ENCODE measurements at regions not wholly inside any gene's neighbourhood (a gene's known extent, or its start where the extent isn't known, plus 50 kb on each side); places are given as distances from the start of the nearest gene placed in this dataset.

- TF ChIP-seq POLR2A (IDR thresholded peaks at IDR 0.05; ENCODE audit: low read length) (no peak), GATA1 (IDR thresholded peaks at IDR 0.05; ENCODE audit: low read depth, low read length) (no peak)
These were observed 774.9 kb downstream of the CDH8 start for GRCh38 chr16:61261315-61261714.
